ENCODE measurements at regions not wholly inside any gene's neighbourhood (a gene's known extent, or its start where the extent isn't known, plus 50 kb on each side); places are given as distances from the start of the nearest gene placed in this dataset.

DNA sequence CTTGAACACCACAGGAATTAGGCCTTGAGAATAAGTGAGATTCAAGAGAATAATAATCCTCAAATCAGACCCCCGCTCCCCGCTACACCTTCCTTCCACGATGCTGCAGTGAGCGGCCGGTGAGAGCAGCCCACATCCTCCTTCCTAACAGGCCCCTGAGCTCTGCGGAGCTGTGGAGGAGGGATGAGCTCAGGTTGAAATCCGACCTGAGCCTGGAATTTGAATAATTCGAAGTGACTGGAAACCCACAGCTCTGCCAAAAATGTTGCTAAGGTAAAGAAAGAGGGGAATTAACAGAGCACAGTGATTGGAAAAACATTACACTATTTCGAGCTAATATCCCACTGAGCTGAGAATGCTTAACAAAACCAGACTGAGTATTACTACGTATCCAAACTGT lies 90.0 kb downstream of the URB2 start (continued):
- TF ChIP-seq, protein P1, sequence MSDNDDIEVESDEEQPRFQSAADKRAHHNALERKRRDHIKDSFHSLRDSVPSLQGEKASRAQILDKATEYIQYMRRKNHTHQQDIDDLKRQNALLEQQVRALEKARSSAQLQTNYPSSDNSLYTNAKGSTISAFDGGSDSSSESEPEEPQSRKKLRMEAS (IDR thresholded peaks at IDR 0.05) = peak; percentile 47; the same call in 1 of the 2 replicates
- no peak for TF ChIP-seq GABPA (IDR thresholded peaks at IDR 0.05; ENCODE audit: borderline replicate concordance, insufficient read depth, low read length)
- no peak for TF ChIP-seq GTF2F1 (IDR thresholded peaks at IDR 0.05; ENCODE audit: borderline replicate concordance, low read depth, low read length)
- TF ChIP-seq RBBP5 (IDR thresholded peaks at IDR 0.05; ENCODE audit: borderline replicate concordance, low read depth, low read length) = 0 out of 2 replicates have a peak, but pooled peaks have one; percentile 48
- no peak for TF ChIP-seq SIX5 (IDR thresholded peaks at IDR 0.05; ENCODE audit: low read depth, low read length)
- no peak for TF ChIP-seq BACH1 (IDR thresholded peaks at IDR 0.05; ENCODE audit: low read length)
- TF ChIP-seq, protein P2, sequence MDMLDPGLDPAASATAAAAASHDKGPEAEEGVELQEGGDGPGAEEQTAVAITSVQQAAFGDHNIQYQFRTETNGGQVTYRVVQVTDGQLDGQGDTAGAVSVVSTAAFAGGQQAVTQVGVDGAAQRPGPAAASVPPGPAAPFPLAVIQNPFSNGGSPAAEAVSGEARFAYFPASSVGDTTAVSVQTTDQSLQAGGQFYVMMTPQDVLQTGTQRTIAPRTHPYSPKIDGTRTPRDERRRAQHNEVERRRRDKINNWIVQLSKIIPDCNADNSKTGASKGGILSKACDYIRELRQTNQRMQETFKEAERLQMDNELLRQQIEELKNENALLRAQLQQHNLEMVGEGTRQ (IDR thresholded peaks at IDR 0.05; ENCODE audit: low read length) = no peak
- TF ChIP-seq BRCA1 (IDR thresholded peaks at IDR 0.05; ENCODE audit: low read depth, low read length) = no peak
- no peak for TF ChIP-seq CBX5 (IDR thresholded peaks at IDR 0.05; ENCODE audit: low read depth, low read length)
- TF ChIP-seq MAFK (IDR thresholded peaks at IDR 0.05; ENCODE audit: low read depth, low read length) = no peak
- no peak; the same call in 1 of the 2 replicates for TF ChIP-seq TBP (IDR thresholded peaks at IDR 0.05; ENCODE audit: low read depth, low read length)
- TF ChIP-seq SP2 (IDR thresholded peaks at IDR 0.05; ENCODE audit: low read length) = no peak
- TF ChIP-seq NANOG (IDR thresholded peaks at IDR 0.05; ENCODE audit: insufficient read depth, low read depth, low read length, poor library complexity, severe bottlenecking) = no peak
- no peak for TF ChIP-seq HDAC2 (IDR thresholded peaks at IDR 0.05; ENCODE audit: borderline replicate concordance in 1 of 2, low read depth in 2 of 2, low read length in 2 of 2)
- TF ChIP-seq, protein P3, sequence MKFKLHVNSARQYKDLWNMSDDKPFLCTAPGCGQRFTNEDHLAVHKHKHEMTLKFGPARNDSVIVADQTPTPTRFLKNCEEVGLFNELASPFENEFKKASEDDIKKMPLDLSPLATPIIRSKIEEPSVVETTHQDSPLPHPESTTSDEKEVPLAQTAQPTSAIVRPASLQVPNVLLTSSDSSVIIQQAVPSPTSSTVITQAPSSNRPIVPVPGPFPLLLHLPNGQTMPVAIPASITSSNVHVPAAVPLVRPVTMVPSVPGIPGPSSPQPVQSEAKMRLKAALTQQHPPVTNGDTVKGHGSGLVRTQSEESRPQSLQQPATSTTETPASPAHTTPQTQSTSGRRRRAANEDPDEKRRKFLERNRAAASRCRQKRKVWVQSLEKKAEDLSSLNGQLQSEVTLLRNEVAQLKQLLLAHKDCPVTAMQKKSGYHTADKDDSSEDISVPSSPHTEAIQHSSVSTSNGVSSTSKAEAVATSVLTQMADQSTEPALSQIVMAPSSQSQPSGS (IDR thresholded peaks at IDR 0.05; ENCODE audit: low read length) = no peak
- no peak for TF ChIP-seq SUZ12 (IDR thresholded peaks at IDR 0.05; ENCODE audit: low read length)
- TF ChIP-seq JUN (IDR thresholded peaks at IDR 0.05; ENCODE audit: low read depth, low read length) = no peak
- TF ChIP-seq EZH2 (IDR thresholded peaks at IDR 0.05; ENCODE audit: low read depth, low read length, severe bottlenecking) = no peak
- no peak for TF ChIP-seq SIRT6 (IDR thresholded peaks at IDR 0.05; ENCODE audit: low read length)
- no peak for TF ChIP-seq TAF7 (optimal IDR thresholded peaks at IDR 0.05; ENCODE audit: borderline replicate concordance, low read depth, low read length)
- peak; percentile 57; the same call in 1 of the 2 replicates for TF ChIP-seq POLR2AphosphoS5 (IDR thresholded peaks at IDR 0.05; ENCODE audit: low read depth, low read length)
- TF ChIP-seq, protein P4, sequence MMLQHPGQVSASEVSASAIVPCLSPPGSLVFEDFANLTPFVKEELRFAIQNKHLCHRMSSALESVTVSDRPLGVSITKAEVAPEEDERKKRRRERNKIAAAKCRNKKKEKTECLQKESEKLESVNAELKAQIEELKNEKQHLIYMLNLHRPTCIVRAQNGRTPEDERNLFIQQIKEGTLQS (IDR thresholded peaks at IDR 0.05; ENCODE audit: insufficient read depth, low read depth, low read length) = no peak
- TF ChIP-seq CBX8 (IDR thresholded peaks at IDR 0.05; ENCODE audit: borderline replicate concordance, low read depth, low read length) = no peak
